Heart left ventricle (tissue), 16 donors: ENCODE measurements at regions not wholly inside any gene's neighbourhood (a gene's known extent, or its start where the extent isn't known, plus 50 kb on each side); places are given as distances from the start of the nearest gene placed in this dataset.

Source experiments
- ATAC-seq, 4 donors: fragments of 200-7000 bp; cut with Tn5 transposase; one replicate each; pipeline ENCODE4 v1.9.1; 2020 to 2022; ENCODE audit warnings: moderate library complexity in 4 of 4, mild to moderate bottlenecking in 3 of 4, moderate number of reproducible peaks in 1 of 4
- DNase-seq, 5 donors: peaks; one replicate each; pipeline ENCODE4 v3.0.0-alpha.2; 2020
- H3K27ac ChIP-seq, 12 donors: fragments of 200-600 bp; sonication (generic) in 4 of 12; one replicate each; pipeline versions ENCODE4 v1.5.0 to v1.8.0; 2016 to 2022; ENCODE audit warnings: mild to moderate bottlenecking in 2 of 12
- H3K27me3 ChIP-seq, 9 donors: fragments of 200-600 bp; sonication (generic) in 2 of 9; one replicate each; pipeline versions ENCODE4 v1.5.1 to v1.8.0; 2016 to 2022; ENCODE audit warnings: mild to moderate bottlenecking in 3 of 9
- H3K36me3 ChIP-seq, 9 donors: fragments of 200-600 bp; sonication (generic) in 2 of 9; one replicate each; pipeline versions ENCODE4 v1.5.0 to v1.8.0; 2018 to 2022; ENCODE audit warnings: mild to moderate bottlenecking in 2 of 9
- H3K4me1 ChIP-seq, 12 donors: fragments of 200-600 bp; sonication (generic) in 4 of 12; one replicate each; pipeline versions ENCODE4 v1.5.0 to v1.8.0; 2016 to 2022; ENCODE audit warnings: mild to moderate bottlenecking in 3 of 12
- H3K4me3 ChIP-seq, 12 donors: fragments of 200-600 bp; sonication (generic) in 4 of 12; one replicate each; pipeline versions ENCODE4 v1.5.0 to v1.8.0; 2017 to 2022; ENCODE audit warnings: mild to moderate bottlenecking in 9 of 12, moderate library complexity in 4 of 12
- H3K9me3 ChIP-seq, 12 donors: fragments of 200-600 bp; sonication (generic) in 4 of 12; one replicate each; pipeline versions ENCODE4 v1.5.0 to v1.8.0; 2016 to 2022; ENCODE audit warnings: mild to moderate bottlenecking in 1 of 12
- POLR2A ChIP-seq, 2 donors: fragments of 450-650 bp; IDR thresholded peaks; one replicate each; pipeline ENCODE4 v1.6.1; 2017; ENCODE audit warnings: antibody characterized with exemption in 2 of 2, mild to moderate bottlenecking in 2 of 2, moderate library complexity in 2 of 2
- WGBS, 4 donors: extraction: QIAGEN DNeasy Blood & Tissue Kit in 2 of 4; methylation state at CpG; one replicate each; pipeline versions ENCODE4 v1.1.5 to v1.1.7; 2013 to 2018; 5-methylcytosine and 5-hydroxymethylcytosine counted together
- intact Hi-C, 10 donors: fragments of 100-400 bp; cut with DNase I; formaldehyde crosslinking; loops; one replicate each; pipeline versions ENCODE4 v1.11.1 to v1.14.2; 2022
- TF ChIP-seq, protein P1 (sequence below), 12 donors: fragments of 200-600 bp; sonication (generic) in 4 of 12; IDR thresholded peaks; one replicate each; pipeline versions ENCODE4 v1.5.0 to v1.8.0; 2018 to 2022; ENCODE audit warnings: antibody characterized with exemption in 12 of 12, mild to moderate bottlenecking in 5 of 12
- donor health status: ischemic (EF 13 %, LVEDD 7.1; RV severe dilation, severe dysfunction).
- donor health status: healthy with polysubstance abuse.
- donor health status: DM: no; HTN: yes; CAD: no.
- donor health status: DM: no; HTN: no; CAD: no.
- donor health status: ischemic (EF 25% LVEDD 6.9; RV normal size, moderate dysfunction).
- donor health status: ischemic (EF 25% LVEDD 5.7; RV mildly dilated, moderate dysfunction).
- donor health status: healthy.
- donor health status: DM: yes; HTN: yes; CAD: no.
- donor health status: ischemic (EF 35%, LVEDD 5.7; RV mildly dilated, moderate dysfunction).
- donor health status: nonischemic (EF 11% LVEDD 7.7; RV severe dilation, severe dysfunction).
- donor health status: DM: yes; HTN: yes; CAD: no.
- donor health status: PGD.
- donor health status: ischemic (EF 29% LVEDD 5.4; RV normal size, mild dysfunction).
- donor health status: nonischemic (EF 23%, LVEDD 6.1; RV moderate dilation, normal function).

GRCh38 chr11:42462558-42463310 lies 849.1 kb upstream of the API5 start:
- Histone ChIP-seq H3K4me3 (no peak overlapping the region), H3K27ac (no peak overlapping the region), H3K27me3 (no peaks in the 10 kb centered on the region), H3K4me1 (no peaks in the 10 kb centered on the region), H3K36me3 (no peaks in the 10 kb centered on the region), H3K9me3 (peaks cover 0 to 3% (median 0%) of the 10 kb centered on the region in 12 donors)
- WGBS, 4 donors: 61 to 70% (median 69%) methylated on average over 8 of the region's 8 CpGs
- DNase-seq: no peak
- no peak for ATAC-seq
- no peak for TF ChIP-seq POLR2A (IDR thresholded peaks at IDR 0.05)
- TF ChIP-seq, protein P1, sequence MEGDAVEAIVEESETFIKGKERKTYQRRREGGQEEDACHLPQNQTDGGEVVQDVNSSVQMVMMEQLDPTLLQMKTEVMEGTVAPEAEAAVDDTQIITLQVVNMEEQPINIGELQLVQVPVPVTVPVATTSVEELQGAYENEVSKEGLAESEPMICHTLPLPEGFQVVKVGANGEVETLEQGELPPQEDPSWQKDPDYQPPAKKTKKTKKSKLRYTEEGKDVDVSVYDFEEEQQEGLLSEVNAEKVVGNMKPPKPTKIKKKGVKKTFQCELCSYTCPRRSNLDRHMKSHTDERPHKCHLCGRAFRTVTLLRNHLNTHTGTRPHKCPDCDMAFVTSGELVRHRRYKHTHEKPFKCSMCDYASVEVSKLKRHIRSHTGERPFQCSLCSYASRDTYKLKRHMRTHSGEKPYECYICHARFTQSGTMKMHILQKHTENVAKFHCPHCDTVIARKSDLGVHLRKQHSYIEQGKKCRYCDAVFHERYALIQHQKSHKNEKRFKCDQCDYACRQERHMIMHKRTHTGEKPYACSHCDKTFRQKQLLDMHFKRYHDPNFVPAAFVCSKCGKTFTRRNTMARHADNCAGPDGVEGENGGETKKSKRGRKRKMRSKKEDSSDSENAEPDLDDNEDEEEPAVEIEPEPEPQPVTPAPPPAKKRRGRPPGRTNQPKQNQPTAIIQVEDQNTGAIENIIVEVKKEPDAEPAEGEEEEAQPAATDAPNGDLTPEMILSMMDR (IDR thresholded peaks at IDR 0.05): no peak
- intact Hi-C loops: no loop called here

DNA sequence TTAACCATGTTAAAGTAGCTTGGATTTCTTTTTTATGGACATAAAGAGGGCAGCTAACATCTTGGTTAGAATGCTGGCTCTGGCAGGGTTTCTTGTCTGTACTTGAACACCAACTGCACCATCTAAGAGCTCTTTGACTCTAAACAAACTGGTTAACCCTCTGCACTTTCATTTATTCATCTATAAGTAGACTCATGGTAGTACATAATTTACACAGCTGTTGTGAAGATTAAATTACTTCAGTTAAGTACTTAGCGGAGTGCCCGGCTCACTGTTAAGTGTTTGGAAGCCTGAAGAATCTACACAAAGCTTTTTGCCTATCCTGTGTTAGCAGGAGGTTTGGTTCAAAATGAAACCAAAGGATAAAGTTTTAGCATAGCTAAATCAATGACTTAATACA lies 846.2 kb upstream of the API5 start:
- peaks cover 0 to 2% (median 0%) of the 10 kb centered on the region in 12 donors for H3K9me3 ChIP-seq
- DNase-seq (no peak), ATAC-seq (no peak)
- H3K4me1 ChIP-seq: no peaks in the 10 kb centered on the region
- H3K36me3 ChIP-seq: no peaks in the 10 kb centered on the region
- H3K4me3 ChIP-seq: no peak overlapping the region
- no peak for TF ChIP-seq POLR2A (IDR thresholded peaks at IDR 0.05)
- TF ChIP-seq, protein P1 (IDR thresholded peaks at IDR 0.05): no peak
- WGBS, 4 donors: 62 to 89% (median 74%) methylated on average over 2 of the region's 2 CpGs
- intact Hi-C loops: no loop called here
- H3K27me3 ChIP-seq: no peaks in the 10 kb centered on the region
- H3K27ac ChIP-seq: no peak overlapping the region

- no peak for ATAC-seq
- H3K27me3 ChIP-seq: no peaks in the 10 kb centered on the region
- no peaks in the 10 kb centered on the region for H3K4me1 ChIP-seq
- no peak overlapping the region for H3K27ac ChIP-seq
- 22 to 29% (median 26%) methylated on average over 4 of the region's 4 CpGs for WGBS, 4 donors
- H3K9me3 ChIP-seq: no peaks in the 10 kb centered on the region
- DNase-seq: no peak
- TF ChIP-seq, protein P1 (IDR thresholded peaks at IDR 0.05): no peak
- no peak for TF ChIP-seq POLR2A (IDR thresholded peaks at IDR 0.05)
- H3K4me3 ChIP-seq: no peak overlapping the region
- no peaks in the 10 kb centered on the region for H3K36me3 ChIP-seq
- intact Hi-C loops: no loop called here
Observed at GRCh38 chr11:42473106-42473505, 838.7 kb upstream of the API5 start.

DNA sequence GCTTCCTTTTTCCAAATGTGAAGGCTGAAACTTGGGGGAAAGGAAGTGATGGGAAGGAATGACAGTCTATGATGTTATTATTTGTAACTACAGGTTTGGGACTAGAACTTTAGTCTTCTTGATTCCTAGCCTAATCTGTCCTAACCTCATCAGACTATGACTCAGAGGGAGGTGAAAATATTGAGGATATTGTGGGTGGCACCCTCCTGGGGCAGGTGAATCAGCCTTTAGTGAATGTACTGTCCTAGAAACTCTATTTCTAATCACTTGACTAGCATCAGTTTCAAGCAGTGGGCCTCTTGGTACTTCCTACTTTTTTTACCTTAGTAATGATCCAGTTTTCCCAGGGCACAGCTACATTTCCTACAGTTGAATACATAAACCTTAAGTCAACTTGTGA lies 829.0 kb upstream of the API5 start:
- intact Hi-C loops: no loop called here
- Histone ChIP-seq H3K4me1 (no peaks in the 10 kb centered on the region), H3K36me3 (no peaks in the 10 kb centered on the region), H3K27ac (no peak overlapping the region), H3K9me3 (peaks cover 0 to 15% (median 0%) of the 10 kb centered on the region in 12 donors), H3K27me3 (no peaks in the 10 kb centered on the region), H3K4me3 (no peak overlapping the region)
- ATAC-seq (no peak), DNase-seq (no peak)
- no peak for TF ChIP-seq POLR2A (IDR thresholded peaks at IDR 0.05)
- TF ChIP-seq, protein P1 (IDR thresholded peaks at IDR 0.05): no peak
